ENCODE measurements at regions not wholly inside any gene's neighbourhood (a gene's known extent, or its start where the extent isn't known, plus 50 kb on each side); places are given as distances from the start of the nearest gene placed in this dataset.

DNA sequence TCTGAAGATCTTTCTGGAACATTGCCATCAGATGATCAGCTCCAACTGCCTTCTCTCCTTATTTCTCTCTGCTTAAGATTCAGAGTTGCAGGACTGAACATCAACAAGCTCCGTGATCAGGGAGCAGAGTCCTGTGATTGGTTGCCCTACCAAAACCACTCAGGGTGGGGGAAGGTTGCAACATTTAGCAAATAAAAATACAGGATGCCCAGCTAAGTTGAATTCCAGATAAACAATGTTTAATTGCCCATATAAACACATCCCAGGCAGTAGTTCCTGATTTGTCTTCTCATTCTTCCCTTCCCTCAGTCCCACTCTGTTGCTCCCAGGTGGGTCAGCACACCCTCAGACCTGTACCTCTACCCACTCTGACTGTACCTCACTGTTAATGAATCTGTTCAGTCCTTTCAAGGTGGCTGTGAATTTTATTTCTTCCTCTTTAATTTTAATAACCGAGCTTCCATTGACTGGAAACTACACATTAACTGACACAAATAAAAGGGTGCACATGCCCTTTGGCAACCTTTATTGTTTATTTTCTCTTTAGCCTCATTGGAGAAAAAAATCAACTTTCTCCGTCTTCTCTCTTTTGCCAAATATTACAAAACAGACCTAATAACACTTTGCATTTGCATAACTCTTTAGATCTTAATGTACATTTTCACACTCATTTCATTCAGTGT is 167.1 kb upstream of the PKDCC start:
- no peak overlapping the region for H3K27ac Mint-ChIP-seq
- TF ChIP-seq, protein P1, sequence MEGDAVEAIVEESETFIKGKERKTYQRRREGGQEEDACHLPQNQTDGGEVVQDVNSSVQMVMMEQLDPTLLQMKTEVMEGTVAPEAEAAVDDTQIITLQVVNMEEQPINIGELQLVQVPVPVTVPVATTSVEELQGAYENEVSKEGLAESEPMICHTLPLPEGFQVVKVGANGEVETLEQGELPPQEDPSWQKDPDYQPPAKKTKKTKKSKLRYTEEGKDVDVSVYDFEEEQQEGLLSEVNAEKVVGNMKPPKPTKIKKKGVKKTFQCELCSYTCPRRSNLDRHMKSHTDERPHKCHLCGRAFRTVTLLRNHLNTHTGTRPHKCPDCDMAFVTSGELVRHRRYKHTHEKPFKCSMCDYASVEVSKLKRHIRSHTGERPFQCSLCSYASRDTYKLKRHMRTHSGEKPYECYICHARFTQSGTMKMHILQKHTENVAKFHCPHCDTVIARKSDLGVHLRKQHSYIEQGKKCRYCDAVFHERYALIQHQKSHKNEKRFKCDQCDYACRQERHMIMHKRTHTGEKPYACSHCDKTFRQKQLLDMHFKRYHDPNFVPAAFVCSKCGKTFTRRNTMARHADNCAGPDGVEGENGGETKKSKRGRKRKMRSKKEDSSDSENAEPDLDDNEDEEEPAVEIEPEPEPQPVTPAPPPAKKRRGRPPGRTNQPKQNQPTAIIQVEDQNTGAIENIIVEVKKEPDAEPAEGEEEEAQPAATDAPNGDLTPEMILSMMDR (IDR thresholded peaks at IDR 0.05): no peak
- peaks cover 31% of the 10 kb centered on the region for H3K27me3 Mint-ChIP-seq (ENCODE audit: insufficient read depth)
- H3K4me3 Mint-ChIP-seq: no peak overlapping the region
- H3K4me1 Mint-ChIP-seq (ENCODE audit: low read depth): no peaks in the 10 kb centered on the region
- H3K36me3 Mint-ChIP-seq (ENCODE audit: low read depth): no peaks in the 10 kb centered on the region
- DNase-seq: no peak
- no peaks in the 10 kb centered on the region for H3K9me3 Mint-ChIP-seq

DNA sequence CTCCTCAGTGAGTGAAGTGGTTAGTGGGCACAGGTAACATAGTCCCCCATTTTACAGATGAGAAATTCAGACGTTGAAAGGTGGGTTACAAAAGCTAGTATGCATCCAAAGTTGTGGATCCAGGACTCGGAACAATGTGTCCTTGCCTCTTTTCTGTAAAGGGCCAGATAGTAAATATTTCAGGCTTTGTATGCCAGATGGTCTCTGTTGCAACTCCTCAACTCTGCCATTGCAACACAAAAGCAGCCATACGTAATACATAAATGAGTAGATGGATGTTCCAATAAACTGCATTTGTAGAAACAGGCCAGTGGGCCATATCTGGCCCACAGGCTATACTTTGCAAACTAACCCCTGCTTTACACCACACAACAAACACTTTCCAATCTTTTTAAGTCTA is 166.6 kb upstream of the PKDCC start:
- no peak for DNase-seq
- H3K9me3 Mint-ChIP-seq: no peaks in the 10 kb centered on the region

DNA sequence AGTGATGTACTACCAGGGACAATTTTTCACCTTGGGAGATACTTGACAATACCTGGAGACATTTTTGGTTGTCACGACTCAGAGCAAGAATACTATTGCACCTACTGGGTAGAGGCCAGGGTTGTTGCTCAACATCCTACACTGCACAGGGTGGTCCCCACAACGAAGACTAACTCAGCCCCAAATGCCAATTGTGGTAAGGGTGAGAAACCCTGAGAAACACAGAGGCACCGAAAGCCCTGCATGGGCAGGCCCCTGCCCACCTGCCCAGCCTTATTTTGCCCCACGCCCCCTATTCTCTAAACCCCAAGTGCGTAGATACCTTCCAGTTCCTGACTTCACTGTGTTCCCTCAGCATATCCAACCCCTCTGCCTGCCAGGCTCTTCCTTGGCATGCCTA is 163.1 kb upstream of the PKDCC start:
- Mint-ChIP-seq H3K27me3 (ENCODE audit: insufficient read depth) (peaks cover 16% of the 10 kb centered on the region), H3K4me3 (no peak overlapping the region), H3K27ac (no peak overlapping the region), H3K4me1 (ENCODE audit: low read depth) (no peaks in the 10 kb centered on the region), H3K9me3 (no peaks in the 10 kb centered on the region), H3K36me3 (ENCODE audit: low read depth) (no peaks in the 10 kb centered on the region)
- TF ChIP-seq, protein P1 (IDR thresholded peaks at IDR 0.05): no peak
- no peak for DNase-seq

More for the DNA sequence above, 166.6 kb upstream of the PKDCC start:
- Mint-ChIP-seq H3K27ac (no peak overlapping the region), H3K27me3 (ENCODE audit: insufficient read depth) (peaks cover 31% of the 10 kb centered on the region), H3K4me3 (no peak overlapping the region), H3K36me3 (ENCODE audit: low read depth) (no peaks in the 10 kb centered on the region), H3K4me1 (ENCODE audit: low read depth) (no peaks in the 10 kb centered on the region)
- TF ChIP-seq, protein P1 (IDR thresholded peaks at IDR 0.05): no peak

DNA sequence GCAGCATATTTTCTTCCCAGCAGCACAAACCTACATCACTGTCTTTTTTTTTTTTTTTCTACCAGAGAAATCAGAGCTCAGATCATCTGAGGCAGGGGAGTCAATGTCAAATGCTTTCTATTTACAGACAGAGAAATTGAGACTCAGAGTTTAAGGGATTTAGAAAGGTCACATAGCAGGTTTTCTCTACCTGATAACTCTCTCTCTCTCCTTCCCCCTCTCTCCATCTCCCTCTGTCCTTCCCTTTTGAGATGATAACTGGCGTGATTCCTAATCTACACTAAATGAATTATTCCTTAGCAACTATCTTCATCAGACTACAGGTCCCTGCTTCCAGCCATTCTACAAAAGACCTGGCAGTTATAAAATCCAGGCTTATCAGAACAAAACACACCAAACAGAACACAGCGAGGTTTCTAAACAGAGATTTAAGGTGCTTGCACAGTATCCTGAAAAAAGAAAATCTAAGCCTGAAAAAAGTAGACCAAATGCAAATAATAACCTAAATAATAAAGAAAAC is 161.6 kb upstream of the PKDCC start:
- no peak overlapping the region for H3K27ac Mint-ChIP-seq
- no peaks in the 10 kb centered on the region for H3K36me3 Mint-ChIP-seq (ENCODE audit: low read depth)
- peaks cover 17% of the 10 kb centered on the region for H3K27me3 Mint-ChIP-seq (ENCODE audit: insufficient read depth)
- no peaks in the 10 kb centered on the region for H3K9me3 Mint-ChIP-seq
- H3K4me3 Mint-ChIP-seq: no peak overlapping the region
- TF ChIP-seq, protein P1 (IDR thresholded peaks at IDR 0.05): no peak
- no peaks in the 10 kb centered on the region for H3K4me1 Mint-ChIP-seq (ENCODE audit: low read depth)
- DNase-seq: no peak

DNA sequence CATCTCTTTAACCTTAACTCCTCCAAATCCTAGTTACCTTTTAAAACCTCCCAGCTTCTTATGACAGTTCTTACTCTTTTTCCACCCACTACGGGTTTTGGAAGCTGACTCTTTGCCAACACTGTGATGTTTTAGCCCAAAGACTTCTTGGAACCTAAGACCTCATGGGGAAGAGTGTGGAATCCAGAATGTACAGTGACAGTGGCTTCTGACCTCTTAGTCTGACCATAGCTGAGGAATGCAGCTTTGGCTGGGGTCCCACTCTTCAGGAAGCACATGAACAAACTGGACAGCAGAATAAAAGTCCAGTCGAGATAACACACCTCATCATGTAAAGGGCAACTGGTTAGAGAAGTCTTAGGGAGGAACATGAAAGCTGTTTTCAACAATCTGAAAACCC is 161.1 kb upstream of the PKDCC start:
- Mint-ChIP-seq H3K27me3 (ENCODE audit: insufficient read depth) (peaks cover 17% of the 10 kb centered on the region), H3K4me3 (no peak overlapping the region), H3K36me3 (ENCODE audit: low read depth) (no peaks in the 10 kb centered on the region), H3K9me3 (no peaks in the 10 kb centered on the region), H3K4me1 (ENCODE audit: low read depth) (no peaks in the 10 kb centered on the region), H3K27ac (no peak overlapping the region)
- no peak for DNase-seq
- TF ChIP-seq, protein P1 (IDR thresholded peaks at IDR 0.05): no peak

Measured in HFFc6 (cell line).